ENCODE measurements at regions not wholly inside any gene's neighbourhood (a gene's known extent, or its start where the extent isn't known, plus 50 kb on each side); places are given as distances from the start of the nearest gene placed in this dataset.
A peak's percentile ranks its signal among the peaks of the same experiment; 100 is the strongest.

DNA sequence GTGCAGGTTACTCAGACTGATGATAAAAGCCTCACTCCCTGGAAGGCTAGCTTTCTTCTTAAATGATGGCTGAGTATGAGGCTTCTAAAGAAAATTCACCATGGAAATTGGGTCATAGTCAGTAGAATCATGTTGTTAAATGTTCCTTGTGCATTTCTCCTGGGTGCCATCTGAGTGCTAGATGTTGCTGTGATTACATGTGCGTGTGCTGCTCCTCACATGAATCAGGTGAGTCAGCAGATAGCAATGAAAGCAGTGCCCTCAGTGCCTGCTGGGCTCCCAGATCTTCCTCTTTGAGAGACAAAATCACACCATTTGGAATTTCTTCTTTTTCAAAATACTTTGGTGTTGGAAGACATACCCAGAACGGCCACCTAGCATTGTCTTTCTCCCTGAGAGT is 331.7 kb downstream of the XPNPEP1 start:
- Histone ChIP-seq H2BK15ac (ENCODE audit: low read depth, low read length) (no peak overlapping the region), H2AK5ac (ENCODE audit: insufficient read length, low read length) (no peak overlapping the region), H2BK20ac (ENCODE audit: low read depth, low read length, poor library complexity, severe bottlenecking) (no peak overlapping the region), H3K23me2 (ENCODE audit: insufficient read length, low read depth, low read length, poor library complexity, severe bottlenecking) (no peaks in the 10 kb centered on the region), H4K5ac (ENCODE audit: insufficient read length, low read depth, low read length) (no peak overlapping the region), H3K27me3 (ENCODE audit: insufficient read depth, low read length) (no peaks in the 10 kb centered on the region), H3K27ac (ENCODE audit: insufficient read length, low read depth, low read length) (no peak overlapping the region), H3K4me2 (ENCODE audit: insufficient read depth, insufficient read length, low read length) (no peak overlapping the region), H3K9me3 (ENCODE audit: control insufficient read depth, low read depth, low read length) (no peaks in the 10 kb centered on the region), H2BK5ac (ENCODE audit: insufficient read length, low read length) (no peak overlapping the region), H3K79me1 (ENCODE audit: insufficient read depth, low read depth, low read length, poor library complexity, severe bottlenecking) (no peaks in the 10 kb centered on the region), H3K18ac (ENCODE audit: insufficient read length, low read depth, low read length) (no peak overlapping the region), H3K4ac (ENCODE audit: low read depth, low read length) (no peak overlapping the region), H3K79me2 (ENCODE audit: insufficient read depth, low read length) (no peaks in the 10 kb centered on the region; the same call in 1 of the 2 replicates), H3K14ac (ENCODE audit: insufficient read depth, low read length) (no peak overlapping the region), H3K56ac (ENCODE audit: insufficient read length, low read depth, low read length) (no peak overlapping the region), H3K23ac (ENCODE audit: insufficient read length, low read depth, low read length) (no peak overlapping the region), H4K91ac (ENCODE audit: insufficient read length, low read depth, low read length) (no peak overlapping the region), H2BK12ac (ENCODE audit: insufficient read length, low read depth, low read length) (no peak overlapping the region), H2AFZ (ENCODE audit: low read length) (no peak overlapping the region), H4K20me1 (ENCODE audit: control insufficient read depth, insufficient read depth, insufficient read length) (no peaks in the 10 kb centered on the region), H3K4me1 (ENCODE audit: insufficient read depth, low read length) (no peaks in the 10 kb centered on the region; the same call in 1 of the 2 replicates), H3K9ac (ENCODE audit: extremely low read depth, insufficient read length, low read length) (no peak overlapping the region), H4K8ac (replicated peaks; ENCODE audit: insufficient read length, low read depth, low read length) (no peak overlapping the region), H2BK120ac (ENCODE audit: low read depth, low read length, poor library complexity, severe bottlenecking) (no peak overlapping the region), H3T11ph (ENCODE audit: low read length) (no peak overlapping the region)
- Mint-ChIP-seq H3K4me1 (peaks cover 4 to 5% of the 10 kb centered on the region in 2 experiments; a peak in 2 of 4 replicates), H3K27me3 (ENCODE audit: low read depth) (no peaks in the 10 kb centered on the region), H3K27ac (peak overlapping the region in 1 of 3 experiments; percentile 58; a peak in 1 of 7 replicates), H3K9me3 (peaks cover 0 to 5% of the 10 kb centered on the region in 2 experiments; a peak in 2 of 5 replicates), H3K36me3 (ENCODE audit: insufficient read depth in 1 of 3, low read depth in 3 of 3) (no peaks in the 10 kb centered on the region), H3K4me3 (no peak overlapping the region)
- TF ChIP-seq, protein P1, sequence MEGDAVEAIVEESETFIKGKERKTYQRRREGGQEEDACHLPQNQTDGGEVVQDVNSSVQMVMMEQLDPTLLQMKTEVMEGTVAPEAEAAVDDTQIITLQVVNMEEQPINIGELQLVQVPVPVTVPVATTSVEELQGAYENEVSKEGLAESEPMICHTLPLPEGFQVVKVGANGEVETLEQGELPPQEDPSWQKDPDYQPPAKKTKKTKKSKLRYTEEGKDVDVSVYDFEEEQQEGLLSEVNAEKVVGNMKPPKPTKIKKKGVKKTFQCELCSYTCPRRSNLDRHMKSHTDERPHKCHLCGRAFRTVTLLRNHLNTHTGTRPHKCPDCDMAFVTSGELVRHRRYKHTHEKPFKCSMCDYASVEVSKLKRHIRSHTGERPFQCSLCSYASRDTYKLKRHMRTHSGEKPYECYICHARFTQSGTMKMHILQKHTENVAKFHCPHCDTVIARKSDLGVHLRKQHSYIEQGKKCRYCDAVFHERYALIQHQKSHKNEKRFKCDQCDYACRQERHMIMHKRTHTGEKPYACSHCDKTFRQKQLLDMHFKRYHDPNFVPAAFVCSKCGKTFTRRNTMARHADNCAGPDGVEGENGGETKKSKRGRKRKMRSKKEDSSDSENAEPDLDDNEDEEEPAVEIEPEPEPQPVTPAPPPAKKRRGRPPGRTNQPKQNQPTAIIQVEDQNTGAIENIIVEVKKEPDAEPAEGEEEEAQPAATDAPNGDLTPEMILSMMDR (conservative IDR thresholded peaks at IDR 0.05) = no peak
- no CpG with 5 or more reads among the region's 2 CpGs for WGBS (ENCODE audit: extremely low coverage, insufficient read length, low lambda C conversion rate)
- no peak for DNase-seq

Data from H9 (cell line).